HG02884 (cell line): ENCODE measurements at regions not wholly inside any gene's neighbourhood (a gene's known extent, or its start where the extent isn't known, plus 50 kb on each side); places are given as distances from the start of the nearest gene placed in this dataset.
"Not testable (repeated sequence)": the region's sequence is repeated elsewhere in the genome, so short reads cannot be mapped to it uniquely, and the experiment has no call there.

Experiments
- ATAC-seq: cut with Tn5 transposase; IDR thresholded peaks from one replicate; pipeline ENCODE4 v1.9.1; 2021; ENCODE audit warnings: mild to moderate bottlenecking, moderate library complexity; ENCODE audit not compliant: unreplicated experiment

DNA sequence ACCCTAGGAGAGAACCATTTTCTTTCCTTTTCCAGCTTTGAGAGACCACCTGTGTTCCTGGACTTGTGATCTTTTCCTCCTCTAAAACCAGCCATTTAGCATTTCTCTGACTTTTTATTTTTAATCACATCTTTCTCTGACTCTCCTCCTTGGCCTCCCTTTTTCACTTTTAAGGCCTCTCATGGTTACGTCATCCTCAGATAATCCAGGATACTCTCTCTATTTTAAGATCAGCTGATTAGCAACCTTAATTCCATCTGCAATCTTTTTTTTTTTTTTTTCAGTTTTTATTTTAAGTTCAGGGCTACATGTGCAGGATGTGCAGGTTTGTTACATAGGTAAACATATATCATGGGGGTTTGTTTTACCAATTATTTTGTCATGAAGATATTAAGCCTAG lies 54.0 kb downstream of the RFPL4B start:
- ATAC-seq: no peak

DNA sequence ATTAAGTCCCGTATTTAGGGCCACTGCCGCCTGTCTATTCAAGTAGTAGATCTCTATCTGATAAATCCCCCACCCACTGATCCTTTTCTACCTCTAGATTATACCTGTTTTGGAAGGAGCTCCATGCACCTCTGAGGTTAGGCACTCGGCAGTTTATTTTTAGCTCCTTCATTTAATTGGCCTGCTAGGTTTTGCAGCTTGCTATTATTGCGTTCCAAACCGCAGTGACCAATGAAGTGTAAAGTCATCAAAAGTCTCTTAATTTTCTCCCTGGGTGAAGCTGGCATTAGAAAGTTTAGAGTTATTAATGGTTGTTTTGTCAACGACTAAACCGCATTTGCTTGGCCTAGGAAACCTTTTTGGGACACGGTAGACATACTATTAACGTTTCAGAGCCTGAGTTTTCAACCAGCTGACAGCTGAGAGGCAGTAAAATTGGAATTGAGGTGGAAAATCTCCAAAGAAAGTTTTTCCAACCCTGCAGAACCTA lies 60.0 kb downstream of the RFPL4B start:
- ATAC-seq: no peak

DNA sequence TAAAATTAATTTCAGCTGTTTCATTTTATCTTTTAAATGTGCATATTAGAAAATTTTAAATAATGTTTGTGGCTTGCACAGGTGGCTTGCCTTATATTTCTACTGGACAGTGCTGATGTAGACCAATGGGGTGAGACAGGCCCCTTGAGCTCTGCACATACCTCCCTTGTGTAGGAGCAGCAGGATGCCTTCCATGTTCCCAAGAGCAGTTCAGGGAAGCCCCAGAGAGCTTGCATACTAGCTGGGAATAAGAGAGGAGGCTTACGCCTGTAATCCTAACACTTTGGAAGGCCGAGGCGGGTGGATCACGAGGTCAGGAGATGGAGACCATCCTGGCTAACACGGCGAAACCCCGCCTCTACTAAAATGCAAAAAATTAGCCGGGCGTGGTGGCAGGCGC lies 61.4 kb downstream of the RFPL4B start:
- no peak for ATAC-seq

DNA sequence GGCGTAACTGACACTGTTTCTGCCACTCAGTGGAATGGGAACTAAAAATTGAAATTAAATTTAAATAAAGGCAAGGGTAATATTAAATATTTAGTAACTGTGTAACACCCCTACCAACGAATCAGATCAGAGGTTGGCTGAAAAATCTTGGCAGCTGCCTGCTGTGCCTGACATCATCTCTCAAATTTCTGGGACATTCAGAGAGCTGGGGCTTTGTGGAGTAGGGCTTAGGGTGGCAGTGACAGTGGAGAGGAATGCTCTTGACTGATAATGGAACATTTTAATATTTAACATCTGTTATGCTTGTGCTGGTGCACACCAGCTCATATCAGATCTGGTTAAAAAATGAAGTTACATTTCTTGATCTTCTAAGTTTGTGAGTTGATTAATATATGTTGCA lies 62.2 kb downstream of the RFPL4B start:
- no peak for ATAC-seq

DNA sequence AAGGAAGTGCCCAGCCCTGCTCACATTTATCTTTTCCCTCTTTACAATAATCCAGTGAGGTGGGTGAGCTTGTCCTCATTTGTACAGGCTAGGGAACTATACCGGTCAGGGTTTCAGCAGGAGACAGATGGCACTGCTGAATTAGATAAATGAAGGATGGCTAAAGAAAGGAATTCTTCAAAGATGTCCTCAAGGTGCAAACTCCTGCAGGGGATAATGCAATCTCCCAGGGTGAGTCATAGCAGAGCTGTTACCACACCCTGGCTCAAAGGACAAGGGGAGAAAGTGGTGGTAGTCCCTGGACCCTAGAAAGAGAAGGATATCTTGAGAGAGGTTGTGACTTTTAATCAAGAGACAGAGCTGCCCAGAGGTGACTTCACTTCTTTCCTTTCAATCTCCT lies 66.7 kb downstream of the RFPL4B start:
- ATAC-seq: no peak

DNA sequence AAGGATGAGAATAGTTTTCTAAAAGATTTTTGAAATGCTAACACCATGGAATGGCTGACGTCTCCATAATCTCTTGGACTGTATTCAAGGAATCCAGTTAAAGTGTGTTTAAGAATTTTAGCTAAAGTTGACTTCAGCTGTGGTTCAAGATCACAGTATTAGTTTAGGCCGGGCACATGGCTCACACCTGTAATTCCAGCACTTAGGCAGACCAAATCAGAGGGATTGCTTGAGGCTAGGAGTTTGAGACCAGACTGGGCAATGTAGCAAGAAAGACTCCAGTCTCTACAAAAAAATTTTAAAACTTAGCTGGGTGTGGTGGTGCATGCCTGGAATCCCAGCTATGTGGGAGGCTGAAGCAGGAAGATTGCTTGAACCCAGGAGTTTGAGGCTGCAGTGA lies 68.2 kb downstream of the RFPL4B start:
- ATAC-seq: no peak

DNA sequence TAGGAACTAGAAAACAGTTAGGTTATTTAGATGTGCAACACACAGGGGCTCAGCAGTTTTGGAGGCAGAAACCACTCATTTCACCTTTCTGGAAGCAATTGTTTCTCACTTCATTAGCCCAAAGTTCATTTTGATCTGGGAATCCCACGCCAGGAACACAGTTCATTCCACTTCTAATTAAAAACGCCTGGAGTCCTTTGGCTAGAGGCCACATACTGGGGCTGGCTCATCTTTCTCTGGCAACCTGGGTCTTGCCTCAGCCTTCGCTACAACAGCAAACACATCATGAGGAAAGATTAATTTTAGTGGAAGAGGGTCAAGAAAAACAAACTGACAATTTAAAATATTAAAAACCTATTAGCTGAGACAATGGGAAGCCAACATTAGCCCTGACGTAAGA lies 69.7 kb downstream of the RFPL4B start:
- ATAC-seq: no peak

DNA sequence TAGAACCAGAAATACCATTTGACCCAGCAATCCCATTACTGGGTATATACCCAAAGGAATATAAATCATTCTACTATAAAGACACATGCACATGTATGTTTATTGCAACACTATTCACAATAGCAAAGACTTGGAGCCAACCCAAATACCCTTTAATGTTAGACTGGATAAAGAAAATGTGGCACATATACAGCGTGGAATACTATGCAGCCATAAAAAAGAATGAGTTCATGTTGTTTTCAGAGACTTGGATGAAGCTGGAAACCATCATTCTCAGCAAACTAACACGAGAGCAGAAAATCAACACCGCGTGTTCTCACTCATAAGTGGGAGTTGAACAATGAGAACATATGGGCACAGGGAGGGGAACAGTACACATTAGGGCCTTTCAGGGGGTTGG lies 79.9 kb downstream of the RFPL4B start:
- ATAC-seq: not testable (repeated sequence)

DNA sequence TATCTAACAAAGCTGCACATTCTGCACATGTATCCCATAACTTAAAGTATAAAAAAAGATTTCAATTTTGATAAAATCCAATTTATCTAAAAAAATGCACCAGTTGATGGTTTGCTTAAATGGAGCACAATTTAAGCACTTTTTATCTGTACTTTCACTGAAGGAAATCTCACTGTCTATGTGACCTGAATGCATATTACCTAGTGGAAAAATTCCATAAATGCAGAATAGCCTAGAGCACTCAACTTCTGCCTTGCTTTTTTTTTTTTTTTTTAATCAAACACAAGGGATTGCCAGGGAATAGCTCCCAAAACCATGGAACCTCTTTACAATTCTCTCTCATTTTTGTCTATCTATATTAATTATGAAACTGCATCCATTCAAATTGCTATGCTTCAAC lies 80.4 kb downstream of the RFPL4B start:
- no peak for ATAC-seq

DNA sequence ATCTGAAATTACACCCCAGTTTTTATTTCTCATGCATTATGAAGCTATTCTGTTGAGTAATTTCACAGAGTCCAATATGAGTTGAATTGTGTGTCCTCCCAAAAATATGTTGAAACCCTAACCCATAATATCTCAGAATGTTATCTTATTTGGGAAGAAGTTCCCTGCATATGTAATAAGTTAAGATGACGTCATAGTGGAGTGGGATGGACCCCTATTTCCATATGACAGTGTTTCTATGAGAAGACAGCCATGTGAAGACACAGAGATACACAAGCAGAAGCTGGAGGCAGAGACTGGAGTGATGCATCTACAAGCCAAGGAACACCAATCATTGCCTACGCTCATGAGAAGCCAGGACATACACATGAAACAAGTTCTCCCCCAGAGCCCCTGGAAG lies 81.3 kb downstream of the RFPL4B start:
- ATAC-seq: no peak

DNA sequence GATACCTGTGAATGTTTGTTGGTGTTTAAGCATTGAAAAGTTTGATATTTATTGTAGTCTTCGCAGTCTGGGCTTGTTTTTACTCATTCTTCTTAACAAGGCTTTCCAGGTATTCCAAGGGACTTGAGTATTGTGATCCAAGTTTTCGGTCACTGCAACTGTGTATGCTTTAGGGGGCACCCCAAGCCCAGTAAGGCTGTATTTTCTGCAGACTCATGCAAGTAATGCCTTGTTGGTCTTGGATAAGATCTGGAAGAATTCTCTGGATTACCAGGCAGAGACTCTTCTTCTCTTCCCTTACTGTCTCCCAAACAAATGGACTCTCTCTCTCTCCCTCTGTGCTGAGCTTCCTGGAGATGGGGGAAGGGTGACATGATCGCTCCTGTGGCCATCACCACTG lies 82.1 kb downstream of the RFPL4B start:
- ATAC-seq: no peak

DNA sequence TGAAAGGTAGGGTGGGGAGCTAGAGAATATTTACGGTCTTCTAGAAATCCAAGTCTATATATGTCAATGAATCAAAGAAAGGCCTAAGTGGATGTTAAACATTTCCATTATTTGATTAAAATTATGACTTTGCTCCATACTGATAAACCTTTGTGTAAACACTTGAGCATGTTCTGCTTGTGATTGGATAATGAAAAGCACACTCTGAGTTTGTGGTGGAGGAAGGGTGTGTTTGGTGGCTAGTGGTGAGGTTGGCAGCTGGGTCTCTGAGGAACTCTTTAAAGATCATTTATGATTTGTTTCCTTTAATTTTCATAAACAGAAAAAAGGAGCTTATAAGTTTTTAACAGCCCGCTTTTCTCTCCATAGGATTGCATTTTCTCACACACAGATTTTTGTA lies 84.7 kb downstream of the RFPL4B start:
- ATAC-seq: no peak

DNA sequence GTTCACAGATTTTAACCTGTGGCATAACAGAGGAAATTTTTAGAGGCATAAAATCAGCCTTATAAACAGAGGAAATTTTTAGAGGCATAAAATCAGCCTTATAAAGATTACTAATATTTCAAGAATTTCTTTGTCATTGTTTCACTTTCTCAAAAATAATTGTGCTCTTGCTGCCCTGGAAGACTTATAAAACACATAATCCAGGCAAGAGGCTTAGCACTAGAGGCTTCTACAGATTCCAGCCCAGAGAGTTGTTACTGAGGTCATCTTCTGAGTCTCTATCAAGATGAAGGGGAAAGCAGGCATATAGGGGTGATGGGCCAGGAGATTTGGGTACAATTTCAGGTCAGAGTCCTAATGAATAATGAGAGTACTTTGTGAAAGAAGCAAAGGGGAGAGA lies 85.7 kb downstream of the RFPL4B start:
- no peak for ATAC-seq

DNA sequence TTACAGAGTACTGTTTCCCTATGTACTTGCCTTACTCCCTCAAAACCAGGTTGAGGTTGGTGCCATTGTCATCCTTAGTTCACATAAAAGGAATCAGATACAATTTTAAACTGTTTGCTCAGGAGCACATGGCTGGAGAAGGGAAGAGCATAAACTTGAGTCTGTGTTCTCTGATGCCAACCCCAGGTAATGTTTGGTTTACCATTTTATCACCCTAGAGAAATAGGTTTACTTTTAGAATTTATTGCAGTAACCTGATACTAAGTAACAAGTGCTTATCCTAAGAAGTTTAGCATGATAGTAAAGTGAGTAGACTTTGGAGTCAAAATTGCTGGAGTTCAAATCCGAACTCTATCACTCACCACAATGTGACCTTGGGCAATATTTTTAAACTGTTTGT lies 86.3 kb downstream of the RFPL4B start:
- no peak for ATAC-seq

DNA sequence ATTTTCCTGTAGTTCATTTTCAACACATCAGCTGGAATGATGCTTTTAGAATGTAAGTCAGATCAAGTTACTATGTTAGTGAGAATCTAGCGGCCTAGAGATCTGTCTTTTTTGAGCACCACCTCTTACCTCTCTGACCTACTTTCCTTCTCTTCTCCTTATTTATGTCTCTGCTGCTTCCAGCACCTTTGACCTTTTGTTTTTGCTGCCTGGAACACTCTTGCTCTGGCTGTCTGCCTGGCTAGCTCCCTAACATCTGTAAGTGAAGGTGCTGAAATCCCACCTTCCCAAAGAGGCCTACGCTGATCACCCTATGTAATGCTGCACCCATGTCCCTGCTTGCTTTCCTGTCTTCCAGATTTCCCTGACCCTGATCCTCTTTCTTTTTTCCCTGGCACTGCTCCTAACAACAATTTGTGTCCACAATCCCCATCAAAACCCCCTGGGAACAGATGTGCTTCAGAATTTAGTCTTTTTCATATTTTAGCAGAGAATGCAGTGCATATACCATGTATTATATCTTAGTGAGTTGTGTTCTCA lies 87.8 kb downstream of the RFPL4B start:
- ATAC-seq: no peak

DNA sequence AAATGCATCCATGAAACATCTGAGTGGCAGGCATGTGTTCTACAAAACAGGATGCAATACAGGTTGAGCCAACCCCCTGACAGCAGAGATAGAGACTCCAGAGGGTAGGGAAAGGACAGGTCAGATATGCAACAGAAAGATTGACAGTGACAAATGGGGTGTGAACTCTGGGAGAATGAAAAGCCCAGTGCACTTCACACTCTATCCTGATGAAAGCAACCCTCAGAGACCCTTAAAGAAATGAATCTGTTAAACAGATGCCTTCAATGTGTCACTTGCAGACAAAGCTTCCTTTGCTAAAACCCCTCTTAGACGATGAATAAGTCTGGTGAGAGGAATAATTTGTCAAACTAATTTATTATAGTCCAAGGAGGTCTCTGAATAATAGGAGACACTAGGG lies 89.9 kb downstream of the RFPL4B start:
- no peak for ATAC-seq

DNA sequence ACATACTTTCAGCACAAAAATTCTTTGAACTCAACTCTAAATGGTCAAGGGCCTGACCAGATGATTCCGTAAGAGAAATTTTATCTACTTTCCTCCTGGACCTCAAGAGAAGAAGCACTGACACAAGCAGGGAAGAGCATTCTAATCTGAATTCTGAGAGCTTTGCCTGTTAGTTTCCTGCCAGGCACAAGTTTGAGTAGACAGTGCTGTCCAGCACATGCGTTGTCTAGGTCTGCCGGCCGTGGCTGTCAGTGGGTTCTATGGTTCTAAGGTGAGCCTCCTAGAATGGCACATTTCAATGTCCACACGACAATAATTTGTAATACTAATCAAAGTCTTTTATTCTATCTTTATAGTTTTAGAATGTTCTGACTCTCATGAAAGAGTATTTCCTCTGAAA lies 91.9 kb downstream of the RFPL4B start:
- no peak for ATAC-seq

DNA sequence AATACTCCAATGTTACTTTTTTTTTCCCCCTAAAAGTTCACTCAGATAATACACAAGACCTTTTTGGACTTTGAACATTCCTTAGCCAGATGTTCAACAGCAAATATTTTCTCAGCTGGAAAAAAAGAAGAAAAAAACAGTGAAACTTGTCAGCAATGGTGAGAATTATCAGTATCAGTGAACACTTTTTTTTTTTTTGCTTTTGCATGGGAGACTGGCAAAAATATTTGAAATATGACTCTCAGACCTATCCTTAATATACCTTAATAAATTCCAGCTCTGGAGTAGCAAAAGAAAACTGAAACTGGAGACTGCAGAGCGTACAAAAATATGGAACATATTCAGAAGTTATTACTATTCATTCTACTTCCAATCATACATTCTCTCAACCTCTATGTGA lies 92.3 kb downstream of the RFPL4B start:
- ATAC-seq: no peak

DNA sequence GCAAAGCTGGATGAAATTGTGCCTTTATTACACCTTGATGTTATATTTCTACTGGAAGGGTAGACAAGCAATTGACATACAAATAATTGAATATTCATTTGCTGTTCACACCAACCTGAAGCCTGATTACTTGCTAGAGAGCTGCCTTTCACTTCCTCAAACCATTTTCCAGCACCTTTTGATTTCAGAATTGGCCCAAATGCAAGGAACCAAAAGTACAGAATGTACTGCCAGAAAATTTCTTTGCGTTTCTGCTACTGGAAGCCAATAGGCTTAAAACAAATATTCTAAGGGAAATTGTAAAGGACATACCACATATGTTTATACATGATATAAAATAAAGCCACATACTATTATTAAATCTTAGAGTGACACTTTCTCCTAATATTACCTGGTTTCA lies 94.5 kb downstream of the RFPL4B start:
- ATAC-seq: no peak

DNA sequence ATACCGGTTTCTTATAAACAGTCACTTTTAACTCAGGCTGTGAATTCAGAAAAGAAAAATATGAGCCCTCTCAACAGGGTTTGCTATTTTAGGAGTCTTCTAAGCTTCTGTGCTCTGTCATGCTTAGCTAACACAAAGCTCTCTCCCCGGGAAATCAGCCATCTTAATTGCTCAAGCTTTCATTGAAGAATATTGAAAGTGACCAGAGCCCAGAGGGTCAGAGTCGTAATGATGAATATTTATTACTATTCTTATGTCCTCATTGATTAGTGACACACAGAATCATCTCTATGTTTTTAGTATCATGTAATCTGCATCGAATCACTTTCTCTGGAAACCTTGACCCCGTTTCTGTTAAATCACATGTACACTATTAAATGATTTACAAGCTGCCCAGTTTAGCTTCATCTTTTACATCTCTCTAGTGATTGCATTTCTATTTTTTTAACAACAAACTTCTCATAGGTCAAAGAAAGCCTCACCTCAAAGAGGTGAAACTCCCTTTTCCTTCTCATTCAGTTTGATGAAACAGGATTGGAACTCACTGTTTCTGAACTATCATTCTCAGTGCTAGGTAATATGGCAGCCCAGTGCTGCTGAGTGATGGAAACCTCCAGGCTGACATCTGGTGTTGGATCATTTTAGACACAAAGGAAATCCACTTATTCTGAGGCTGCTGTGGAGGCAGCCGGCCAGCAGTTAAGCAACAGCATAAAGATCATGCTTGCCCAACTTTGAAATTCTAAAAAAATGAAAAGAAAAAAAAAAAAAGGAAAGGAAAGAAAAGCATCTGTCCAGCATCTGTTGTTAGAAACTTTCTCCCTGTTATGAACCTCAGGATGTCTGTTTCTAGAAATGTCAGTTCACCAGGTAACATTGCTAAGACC lies 96.3 kb downstream of the RFPL4B start:
- ATAC-seq: no peak

DNA sequence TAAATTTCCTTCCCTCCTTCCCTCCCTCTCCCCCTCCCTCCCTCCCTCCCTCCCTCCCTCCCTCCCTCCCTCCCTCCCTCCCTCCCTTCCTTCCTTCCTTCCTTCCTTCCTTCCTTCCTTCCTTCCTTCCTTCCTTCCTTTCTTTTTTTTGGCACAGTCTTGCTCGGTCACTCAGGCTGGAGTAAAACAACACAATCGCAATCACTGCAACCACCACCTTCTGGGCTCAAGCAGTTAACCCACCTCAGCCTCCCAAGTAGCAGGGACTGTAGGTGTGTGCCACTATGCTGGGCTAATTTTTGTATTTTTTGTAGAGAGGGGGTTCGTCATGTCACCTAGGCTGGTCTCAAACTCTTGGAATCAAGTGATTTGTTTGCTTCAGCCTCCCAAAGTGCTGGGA lies 101.7 kb downstream of the RFPL4B start:
- ATAC-seq: not testable (repeated sequence)

DNA sequence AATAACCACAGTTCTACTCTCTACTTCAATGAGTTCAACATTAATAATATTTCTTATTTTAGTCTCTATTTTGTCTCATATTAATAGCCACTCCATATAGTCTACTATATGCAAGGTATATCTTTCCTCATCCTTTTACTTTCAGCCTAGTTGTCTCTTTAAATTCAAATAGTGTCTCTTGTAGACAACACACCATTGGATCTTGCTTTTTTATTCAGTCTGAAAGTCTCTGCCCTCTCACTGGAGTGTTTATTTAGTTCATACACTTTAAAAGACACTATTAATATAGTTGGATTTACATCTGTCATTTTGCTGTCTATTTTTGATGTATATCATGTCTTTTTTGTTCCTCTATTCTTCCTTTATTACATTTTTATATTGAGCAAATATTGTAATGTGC lies 103.5 kb downstream of the RFPL4B start:
- ATAC-seq: no peak

DNA sequence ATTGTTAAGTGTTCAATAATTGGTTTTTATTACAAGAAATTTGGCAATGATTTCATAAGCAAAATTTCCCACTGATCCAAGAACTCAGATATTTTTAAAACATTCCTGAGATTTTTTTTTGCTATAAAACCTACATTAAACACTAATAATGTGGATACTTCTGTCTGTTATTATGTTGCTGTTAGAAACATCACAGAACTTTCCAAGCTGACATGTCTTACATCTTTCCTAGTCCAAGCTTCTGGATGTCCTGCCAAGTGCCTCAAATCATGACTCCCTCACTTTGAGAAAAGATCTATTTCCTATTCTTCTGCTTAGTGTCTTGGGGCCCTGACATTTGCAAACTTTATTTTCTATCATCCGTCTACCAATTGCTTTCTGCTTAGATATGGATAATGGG lies 110.8 kb downstream of the RFPL4B start:
- ATAC-seq: no peak
